MM.1S (cell line): ENCODE measurements at regions not wholly inside any gene's neighbourhood (a gene's known extent, or its start where the extent isn't known, plus 50 kb on each side); places are given as distances from the start of the nearest gene placed in this dataset.

ENCODE experiments used
- DNase-seq: peaks from one replicate; pipeline ENCODE4 v3.0.0-alpha.2; 2015
- H2AFZ ChIP-seq: fragments of 300-600 bp; sonication (generic); 2 replicates; pipeline ENCODE4 v1.6.0; 2016; ENCODE audit warnings: antibody characterized with exemption, low read length
- H3F3A ChIP-seq: fragments of 300-600 bp; sonication (generic); 2 replicates; pipeline ENCODE4 v1.6.1; 2016; ENCODE audit warnings: mild to moderate bottlenecking, antibody characterized with exemption, low read length, moderate library complexity, mixed read lengths; ENCODE audit not compliant: insufficient read depth
- H3K27ac ChIP-seq: fragments of 300-600 bp; sonication (generic); 2 replicates; pipeline ENCODE4 v1.5.1; 2016; ENCODE audit warnings: mild to moderate bottlenecking, low read length
- H3K27me3 ChIP-seq: fragments of 300-600 bp; sonication (generic); replicated peaks from 2 replicates; pipeline ENCODE4 v1.6.0; 2016; ENCODE audit warnings: low read length; ENCODE audit not compliant: insufficient read depth
- H3K36me3 ChIP-seq: fragments of 300-600 bp; sonication (generic); replicated peaks from 2 replicates; pipeline ENCODE4 v1.6.1; 2016; ENCODE audit warnings: mild to moderate bottlenecking, low read length, mixed read lengths; ENCODE audit not compliant: insufficient read depth
- H3K4me1 ChIP-seq: fragments of 300-600 bp; sonication (generic); 2 replicates; pipeline ENCODE4 v1.6.1; 2016; ENCODE audit warnings: low read length, mixed read lengths
- H3K4me2 ChIP-seq: fragments of 300-600 bp; sonication (generic); 2 replicates; pipeline ENCODE4 v1.6.0; 2016; ENCODE audit warnings: low read depth, low read length
- H3K4me3 ChIP-seq: fragments of 300-600 bp; sonication (generic); 2 replicates; pipeline ENCODE4 v1.5.1; 2016; ENCODE audit warnings: low read length, mixed read lengths
- H3K79me2 ChIP-seq: fragments of 300-600 bp; sonication (generic); 2 replicates; pipeline ENCODE4 v1.6.1; 2016; ENCODE audit warnings: mixed run types, low read length, mixed read lengths
- H3K9ac ChIP-seq: fragments of 300-600 bp; sonication (generic); 2 replicates; pipeline ENCODE4 v1.6.1; 2016; ENCODE audit warnings: low read length, mixed read lengths
- H3K9me2 ChIP-seq: fragments of 300-600 bp; sonication (generic); replicated peaks from 2 replicates; pipeline ENCODE4 v1.6.1; 2016; ENCODE audit warnings: mild to moderate bottlenecking, low read length, mixed read lengths; ENCODE audit not compliant: insufficient read depth
- H3K9me3 ChIP-seq: fragments of 300-600 bp; sonication (generic); replicated peaks from 2 replicates; pipeline ENCODE4 v1.6.1; 2016; ENCODE audit warnings: mild to moderate bottlenecking, low read length, mixed read lengths; ENCODE audit not compliant: insufficient read depth
- H4K20me1 ChIP-seq: fragments of 300-600 bp; sonication (generic); 2 replicates; pipeline ENCODE4 v1.6.1; 2016; ENCODE audit warnings: mild to moderate bottlenecking, low read length, moderate library complexity, mixed read lengths; ENCODE audit not compliant: insufficient read depth
- EZH2 ChIP-seq: fragments of 300-600 bp; sonication (generic); optimal IDR thresholded peaks from 2 replicates; pipeline ENCODE3; 2017; ENCODE audit warnings: low read depth, mild to moderate bottlenecking, antibody characterized with exemption, low read length, mixed read lengths
- EZH2phosphoT487 ChIP-seq: fragments of 300-600 bp; sonication (generic); IDR thresholded peaks from 2 replicates; pipeline ENCODE4 v1.6.1; 2018; ENCODE audit warnings: antibody characterized with exemption, low read length
- TF ChIP-seq, protein P1 (sequence below): fragments of 300-600 bp; sonication (generic); IDR thresholded peaks from 2 replicates; pipeline ENCODE4 v1.5.1; 2016; ENCODE audit warnings: antibody characterized with exemption, low read length, mixed read lengths

DNA sequence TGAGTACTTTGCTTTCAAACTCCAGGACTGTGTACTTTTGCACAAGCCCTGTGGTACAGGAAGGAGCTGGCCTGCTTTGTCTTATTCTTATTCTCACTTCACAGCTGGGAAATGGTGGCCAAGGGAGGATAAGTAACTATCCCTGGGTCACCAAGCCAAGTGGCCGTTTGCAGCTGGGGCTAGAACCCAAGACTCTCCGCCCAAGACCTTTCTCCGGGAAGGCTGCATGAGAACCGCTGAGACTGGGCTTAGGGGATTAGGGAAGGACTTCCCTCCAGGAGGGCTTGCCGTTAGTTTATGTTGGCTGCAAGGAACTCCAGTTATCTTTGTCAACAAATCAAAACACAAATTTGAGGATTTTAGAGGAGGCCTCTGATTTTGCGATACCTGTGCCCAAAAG lies 109.5 kb upstream of the ADRA1D start:
- no peak overlapping the region for H2AFZ ChIP-seq
- H3K4me3 ChIP-seq = no peak overlapping the region
- no peaks in the 10 kb centered on the region for H3K79me2 ChIP-seq
- TF ChIP-seq EZH2phosphoT487 = no peak
- TF ChIP-seq EZH2 = no peak
- TF ChIP-seq, protein P1, sequence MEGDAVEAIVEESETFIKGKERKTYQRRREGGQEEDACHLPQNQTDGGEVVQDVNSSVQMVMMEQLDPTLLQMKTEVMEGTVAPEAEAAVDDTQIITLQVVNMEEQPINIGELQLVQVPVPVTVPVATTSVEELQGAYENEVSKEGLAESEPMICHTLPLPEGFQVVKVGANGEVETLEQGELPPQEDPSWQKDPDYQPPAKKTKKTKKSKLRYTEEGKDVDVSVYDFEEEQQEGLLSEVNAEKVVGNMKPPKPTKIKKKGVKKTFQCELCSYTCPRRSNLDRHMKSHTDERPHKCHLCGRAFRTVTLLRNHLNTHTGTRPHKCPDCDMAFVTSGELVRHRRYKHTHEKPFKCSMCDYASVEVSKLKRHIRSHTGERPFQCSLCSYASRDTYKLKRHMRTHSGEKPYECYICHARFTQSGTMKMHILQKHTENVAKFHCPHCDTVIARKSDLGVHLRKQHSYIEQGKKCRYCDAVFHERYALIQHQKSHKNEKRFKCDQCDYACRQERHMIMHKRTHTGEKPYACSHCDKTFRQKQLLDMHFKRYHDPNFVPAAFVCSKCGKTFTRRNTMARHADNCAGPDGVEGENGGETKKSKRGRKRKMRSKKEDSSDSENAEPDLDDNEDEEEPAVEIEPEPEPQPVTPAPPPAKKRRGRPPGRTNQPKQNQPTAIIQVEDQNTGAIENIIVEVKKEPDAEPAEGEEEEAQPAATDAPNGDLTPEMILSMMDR = no peak
- no peaks in the 10 kb centered on the region for H3K36me3 ChIP-seq
- H3K9me2 ChIP-seq = no peaks in the 10 kb centered on the region
- no peak for DNase-seq
- no peak overlapping the region for H3K27ac ChIP-seq
- H3K4me1 ChIP-seq = no peaks in the 10 kb centered on the region
- no peaks in the 10 kb centered on the region for H4K20me1 ChIP-seq
- H3K9me3 ChIP-seq = no peaks in the 10 kb centered on the region
- H3K4me2 ChIP-seq = no peak overlapping the region
- H3K27me3 ChIP-seq = no peaks in the 10 kb centered on the region
- H3F3A ChIP-seq = no peaks in the 10 kb centered on the region
- no peak overlapping the region for H3K9ac ChIP-seq

DNA sequence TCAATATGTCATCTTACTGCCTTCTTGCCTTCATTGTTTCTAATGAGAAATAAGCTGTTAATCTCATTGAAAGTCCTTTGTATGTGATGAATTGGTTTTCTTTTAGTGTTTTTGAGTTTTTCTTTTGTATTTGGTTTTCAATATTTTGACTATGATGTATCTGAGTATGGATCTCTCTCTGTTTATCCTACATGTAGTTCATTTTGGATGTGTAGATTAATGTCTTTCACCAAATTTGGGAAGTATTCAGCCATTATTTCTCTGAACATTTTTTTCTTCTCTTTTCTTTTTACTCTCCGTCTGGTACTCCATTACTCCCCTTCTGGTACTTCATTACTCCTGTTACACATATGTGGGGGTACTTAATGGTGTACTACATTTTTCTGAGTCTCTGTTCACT lies 103.3 kb upstream of the ADRA1D start:
- no peaks in the 10 kb centered on the region for H3K36me3 ChIP-seq
- no peaks in the 10 kb centered on the region for H3K9me2 ChIP-seq
- no peak overlapping the region for H3K27ac ChIP-seq
- no peak overlapping the region for H3K4me3 ChIP-seq
- no peak overlapping the region for H3K4me2 ChIP-seq
- no peaks in the 10 kb centered on the region for H3K4me1 ChIP-seq
- no peaks in the 10 kb centered on the region for H3K27me3 ChIP-seq
- H3K9ac ChIP-seq = no peak overlapping the region
- DNase-seq = no peak
- no peaks in the 10 kb centered on the region for H3K9me3 ChIP-seq
- H4K20me1 ChIP-seq = no peaks in the 10 kb centered on the region
- TF ChIP-seq EZH2phosphoT487 (no peak), EZH2 (no peak)
- TF ChIP-seq, protein P1 = no peak
- no peaks in the 10 kb centered on the region for H3K79me2 ChIP-seq
- H2AFZ ChIP-seq = no peak overlapping the region
- H3F3A ChIP-seq = no peaks in the 10 kb centered on the region

DNA sequence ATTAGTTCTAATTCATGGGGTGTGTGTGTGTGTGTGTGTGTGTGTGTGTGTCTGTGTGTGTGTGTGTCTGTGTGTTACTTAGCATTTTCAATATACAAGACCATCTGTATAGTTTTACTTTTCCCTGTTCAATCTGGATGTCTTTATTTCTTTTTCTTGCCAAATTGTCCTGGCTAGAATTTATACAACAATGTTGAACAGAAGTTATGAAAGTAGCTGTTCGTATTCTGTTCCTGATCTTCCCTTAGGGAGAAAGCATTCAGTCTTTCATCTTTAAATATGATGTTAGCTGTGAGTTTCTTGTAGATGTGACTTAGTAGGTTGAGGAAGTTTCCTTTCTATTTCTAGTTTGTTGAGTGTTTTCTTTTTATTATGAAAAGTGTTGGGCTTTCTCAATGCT lies 101.0 kb upstream of the ADRA1D start:
- H3K36me3 ChIP-seq = no peaks in the 10 kb centered on the region
- H3K27me3 ChIP-seq = no peaks in the 10 kb centered on the region
- TF ChIP-seq EZH2 = no peak
- TF ChIP-seq, protein P1 = no peak
- no peak for TF ChIP-seq EZH2phosphoT487
- H4K20me1 ChIP-seq = no peaks in the 10 kb centered on the region
- no peak overlapping the region for H3K9ac ChIP-seq
- H3K27ac ChIP-seq = no peak overlapping the region
- no peak overlapping the region for H2AFZ ChIP-seq
- H3K9me2 ChIP-seq = no peaks in the 10 kb centered on the region
- H3K4me1 ChIP-seq = no peaks in the 10 kb centered on the region
- DNase-seq = no peak
- no peaks in the 10 kb centered on the region for H3K9me3 ChIP-seq
- no peak overlapping the region for H3K4me3 ChIP-seq
- H3K79me2 ChIP-seq = no peaks in the 10 kb centered on the region
- H3F3A ChIP-seq = no peaks in the 10 kb centered on the region
- H3K4me2 ChIP-seq = no peak overlapping the region
